Stimulated activated CD8-positive, alpha-beta memory T cell treated with anti-CD3 and anti-CD28 coated beads, Interleukin-4, amount 100 ng/mL, for 4 hours (primary cell): ENCODE measurements at regions not wholly inside any gene's neighbourhood (a gene's known extent, or its start where the extent isn't known, plus 50 kb on each side); places are given as distances from the start of the nearest gene placed in this dataset.

ENCODE experiments used
- DNase-seq, 2 donors: peaks; one replicate each; pipeline ENCODE4 v3.0.0-alpha.2; 2020; ENCODE audit warnings: low read depth in 2 of 2, low spot score in 1 of 2

- DNase-seq = no peak
These were observed 631.9 kb upstream of the PKN2 start for GRCh38 chr1:88052167-88052566.

- no peak for DNase-seq
These were observed 631.0 kb upstream of the PKN2 start for GRCh38 chr1:88053065-88053464.

- DNase-seq = no peak
These were observed 627.2 kb upstream of the PKN2 start for GRCh38 chr1:88056881-88057280.

GRCh38 chr1:88058205-88058604 is 625.9 kb upstream of the PKN2 start:
- no peak for DNase-seq

- DNase-seq = no peak
These were observed 623.9 kb upstream of the PKN2 start for GRCh38 chr1:88060112-88060673.

GRCh38 chr1:88060750-88061491 is 623.2 kb upstream of the PKN2 start:
- no peak for DNase-seq

GRCh38 chr1:88061492-88062177 is 622.4 kb upstream of the PKN2 start:
- DNase-seq = no peak

GRCh38 chr1:88062650-88063153 is 621.4 kb upstream of the PKN2 start:
- no peak for DNase-seq

GRCh38 chr1:88063605-88064004 is 620.5 kb upstream of the PKN2 start:
- no peak for DNase-seq

- no peak for DNase-seq
These were observed 615.6 kb upstream of the PKN2 start for GRCh38 chr1:88068407-88068960.

- DNase-seq = no peak
These were observed 613.1 kb upstream of the PKN2 start for GRCh38 chr1:88070956-88071355.

- no peak for DNase-seq
These were observed 609.4 kb upstream of the PKN2 start for GRCh38 chr1:88074661-88075060.

- no peak for DNase-seq
These were observed 608.3 kb upstream of the PKN2 start for GRCh38 chr1:88075813-88076212.

GRCh38 chr1:88079036-88079435 is 605.0 kb upstream of the PKN2 start:
- DNase-seq = no peak

- no peak for DNase-seq
These were observed 603.2 kb upstream of the PKN2 start for GRCh38 chr1:88080875-88081274.

GRCh38 chr1:88088481-88088880 is 595.6 kb upstream of the PKN2 start:
- no peak for DNase-seq

GRCh38 chr1:88089961-88090360 is 594.1 kb upstream of the PKN2 start:
- DNase-seq = no peak

GRCh38 chr1:88098881-88099280 is 585.2 kb upstream of the PKN2 start:
- no peak for DNase-seq

GRCh38 chr1:88101041-88101440 is 583.0 kb upstream of the PKN2 start:
- no peak for DNase-seq

GRCh38 chr1:88104236-88104635 is 579.8 kb upstream of the PKN2 start:
- DNase-seq = no peak

- no peak for DNase-seq
These were observed 579.2 kb upstream of the PKN2 start for GRCh38 chr1:88104886-88105285.

- no peak for DNase-seq
These were observed 572.3 kb upstream of the PKN2 start for GRCh38 chr1:88111816-88112215.
